SK-N-SH (cell line): ENCODE measurements at regions not wholly inside any gene's neighbourhood (a gene's known extent, or its start where the extent isn't known, plus 50 kb on each side); places are given as distances from the start of the nearest gene placed in this dataset.

Experiments
- CTCF ChIA-PET: fragments of 300-600, 350-600 bp; formaldehyde crosslinking; extraction: SDS; loops from one replicate; lab custom pipeline; 2021; lab: Yijun Ruan, JAX
- POLR2A ChIA-PET: fragments of 350-600 bp; sonication (Branson Sonifier 250); formaldehyde crosslinking; extraction: SDS; loops from one replicate; lab custom pipeline; 2020; ENCODE audit warnings: antibody characterized with exemption, inconsistent platforms; lab: Yijun Ruan, JAX
- DNase-seq: peaks from one replicate; pipeline ENCODE4 v3.0.0; 2012
- H2AFZ ChIP-seq: fragments of 200-600 bp; sonication (generic); 2 replicates; pipeline ENCODE4 v1.8.1; 2016; ENCODE audit warnings: antibody characterized with exemption, mild to moderate bottlenecking, low read depth
- H3F3A ChIP-seq: fragments of 200-600 bp; sonication (generic); replicated peaks from 2 replicates; pipeline ENCODE3; 2016; ENCODE audit warnings: antibody characterized with exemption, mild to moderate bottlenecking; ENCODE audit not compliant: insufficient read depth
- H3K27ac ChIP-seq, 2 experiments: fragments of 200-500 bp in 1 of 2; fragments of 200-600 bp in 1 of 2; sonication (Bioruptor generic) in 1 of 2; sonication (generic), shearing (Covaris generic) in 1 of 2; 2 replicates each; pipeline versions ENCODE4 v1.5.1 to v1.6.1; 2014 to 2016; ENCODE audit warnings: low read depth in 2 of 2, inconsistent platforms in 1 of 2, low read length in 1 of 2, mild to moderate bottlenecking in 1 of 2, mixed read lengths in 1 of 2
- H3K27me3 ChIP-seq: fragments of 200-600 bp; sonication (generic), shearing (Covaris generic); 2 replicates; pipeline ENCODE4 v1.6.1; 2016; ENCODE audit warnings: mixed run types; ENCODE audit not compliant: insufficient read depth
- H3K36me3 ChIP-seq, 2 experiments: fragments of 200-500 bp in 1 of 2; fragments of 200-600 bp in 1 of 2; sonication (Bioruptor generic) in 1 of 2; sonication (generic) in 1 of 2; replicated peaks in 1 of 2; 2 replicates each; pipeline versions ENCODE3 to v1.5.1; 2014 to 2016; ENCODE audit warnings: low read length in 1 of 2, mild to moderate bottlenecking in 1 of 2; ENCODE audit not compliant: insufficient read depth in 2 of 2, control insufficient read depth in 1 of 2
- H3K4me1 ChIP-seq, 2 experiments: fragments of 200-500 bp in 1 of 2; fragments of 200-600 bp in 1 of 2; sonication (Bioruptor generic) in 1 of 2; sonication (generic), shearing (Covaris generic) in 1 of 2; 2 replicates each; pipeline versions ENCODE4 v1.5.1 to v1.6.1; 2014 to 2016; ENCODE audit warnings: low read depth in 1 of 2, low read length in 1 of 2, mixed run types in 1 of 2; ENCODE audit not compliant: insufficient read depth in 2 of 2, control insufficient read depth in 1 of 2
- H3K4me2 ChIP-seq: fragments of 200-600 bp; sonication (generic), shearing (Covaris generic); 2 replicates; pipeline ENCODE4 v1.6.1; 2017; ENCODE audit warnings: mixed run types
- H3K4me3 ChIP-seq, 2 experiments: fragments of 200-500 bp in 1 of 2; fragments of 200-600 bp in 1 of 2; sonication (Bioruptor generic) in 1 of 2; sonication (generic), shearing (Covaris generic) in 1 of 2; 2 replicates each; pipeline versions ENCODE4 v1.5.1 to v1.8.1; 2014 to 2016; ENCODE audit warnings: low read depth in 2 of 2, inconsistent platforms in 1 of 2, low read length in 1 of 2, mild to moderate bottlenecking in 1 of 2, mixed read lengths in 1 of 2, moderate library complexity in 1 of 2
- H3K79me2 ChIP-seq: fragments of 200-600 bp; sonication (generic); 2 replicates; pipeline ENCODE4 v1.8.1; 2017; ENCODE audit warnings: mild to moderate bottlenecking; ENCODE audit not compliant: insufficient read depth
- H3K9ac ChIP-seq: fragments of 200-600 bp; sonication (generic); 2 replicates; pipeline ENCODE4 v1.6.1; 2017; ENCODE audit warnings: mixed run types
- H3K9me2 ChIP-seq: fragments of 200-600 bp; sonication (generic); 2 replicates; pipeline ENCODE4 v1.6.1; 2017; ENCODE audit warnings: mixed run types
- H3K9me3 ChIP-seq: fragments of 200-600 bp; sonication (generic); 2 replicates; pipeline ENCODE4 v1.6.1; 2017; ENCODE audit warnings: mixed run types, mild to moderate bottlenecking, moderate library complexity
- H4K20me1 ChIP-seq: fragments of 200-600 bp; sonication (generic); 2 replicates; pipeline ENCODE4 v1.6.1; 2017; ENCODE audit warnings: mild to moderate bottlenecking, mixed run types; ENCODE audit not compliant: insufficient read depth
- CHD2 ChIP-seq: fragments of 150-350 bp; IDR thresholded peaks from 2 replicates; pipeline ENCODE4 v1.6.1; 2018; ENCODE audit warnings: low read length; ENCODE audit not compliant: partially characterized antibody
- FOXJ3 ChIP-seq: sonication (generic); formaldehyde crosslinking; IDR thresholded peaks from 2 replicates; pipeline ENCODE4 v1.5.1; 2020; ENCODE audit warnings: mild to moderate bottlenecking, missing genetic modification reagents
- FOXM1 ChIP-seq: IDR thresholded peaks from 2 replicates; pipeline ENCODE4 v1.4.0; 2012; ENCODE audit warnings: low read depth, mild to moderate bottlenecking
- IRF3 ChIP-seq: fragments of 150-350 bp; IDR thresholded peaks from 2 replicates; pipeline ENCODE4 v1.6.1; 2016; ENCODE audit warnings: mild to moderate bottlenecking, low read depth, low read length
- JUND ChIP-seq: IDR thresholded peaks from 2 replicates; pipeline ENCODE4 v1.4.0; 2012
- MAX ChIP-seq: IDR thresholded peaks from 2 replicates; pipeline ENCODE4 v1.4.0; 2012; ENCODE audit warnings: low read depth
- NRF1 ChIP-seq: IDR thresholded peaks from 2 replicates; pipeline ENCODE4 v1.6.1; 2012; ENCODE audit warnings: low read depth, mild to moderate bottlenecking, low read length
- POLR2AphosphoS5 ChIP-seq: IDR thresholded peaks from 2 replicates; pipeline ENCODE4 v1.6.1; 2012; ENCODE audit warnings: low read depth, low read length
- REST ChIP-seq: IDR thresholded peaks from 2 replicates; pipeline ENCODE4 v1.6.1; 2012; ENCODE audit warnings: mild to moderate bottlenecking, low read depth, low read length, moderate library complexity
- RXRA ChIP-seq: IDR thresholded peaks from 2 replicates; pipeline ENCODE4 v1.4.0; 2012; ENCODE audit warnings: low read depth, mild to moderate bottlenecking, borderline replicate concordance
- SMC3 ChIP-seq: IDR thresholded peaks from 2 replicates; pipeline ENCODE4 v1.6.1; 2012; ENCODE audit warnings: low read depth, low read length, improper control_type of control experiment
- TAF1 ChIP-seq: IDR thresholded peaks from 2 replicates; pipeline ENCODE4 v1.6.1; 2012; ENCODE audit warnings: low read depth, mild to moderate bottlenecking, low read length, moderate library complexity, borderline replicate concordance
- TCF12 ChIP-seq: IDR thresholded peaks from 2 replicates; pipeline ENCODE4 v1.4.0; 2012
- USF1 ChIP-seq: IDR thresholded peaks from 2 replicates; pipeline ENCODE4 v1.4.0; 2012; ENCODE audit warnings: low read depth, borderline replicate concordance
- whole genome bisulfite sequencing: methylation state at CpG from one replicate; pipeline ENCODE4 v1.1.6; 2017; ENCODE audit warnings: low lambda C conversion rate; 5-methylcytosine and 5-hydroxymethylcytosine counted together

- TF ChIP-seq MAX (no peak), IRF3 (no peak), RXRA (no peak), FOXM1 (no peak), REST (no peak)
- TF ChIP-seq, all 33 proteins: peak for 0
These were observed 356.6 kb downstream of the EFNB2 start (continued) for GRCh38 chr13:106178816-106179215.

GRCh38 chr13:106177146-106177545, 358.3 kb downstream of the EFNB2 start:
- Histone ChIP-seq H3K9me2 (no peaks in the 10 kb centered on the region), H3K4me3 (no peak overlapping the region), H3K9me3 (no peaks in the 10 kb centered on the region), H3K36me3 (no peaks in the 10 kb centered on the region), H3K27ac (no peak overlapping the region), H3K27me3 (no peaks in the 10 kb centered on the region), H3K4me1 (peaks cover 0 to 4% of the 10 kb centered on the region in 2 experiments; a peak in 2 of 4 replicates), H2AFZ (no peak overlapping the region), H3K9ac (0 out of 2 replicates have a peak overlapping the region, but pooled peaks have one; percentile 4), H3K79me2 (no peaks in the 10 kb centered on the region), H4K20me1 (no peaks in the 10 kb centered on the region), H3F3A (peaks cover 4% of the 10 kb centered on the region), H3K4me2 (no peak overlapping the region; the same call in 1 of the 2 replicates)
- POLR2A ChIA-PET = no interaction called here
- no peak for DNase-seq
- CTCF ChIA-PET = interaction anchor here (1.1 kb wide), 1 partner anchor 9 kb away, joined by 3 read pairs; no protein-coding TSS in a partner anchor
- 59% methylated on average over 5 of the region's 5 CpGs for WGBS
- TF ChIP-seq CHD2 (no peak), SMC3 (no peak), TAF1 (no peak), RXRA (no peak), TCF12 (no peak), FOXJ3 (CRISPR knock-in tag) (no peak), USF1 (no peak), JUND (no peak), NRF1 (no peak), POLR2AphosphoS5 (no peak)
